GM04503 (cell line): ENCODE measurements at regions not wholly inside any gene's neighbourhood (a gene's known extent, or its start where the extent isn't known, plus 50 kb on each side); places are given as distances from the start of the nearest gene placed in this dataset.

Experiments
- DNase-seq: peaks from one replicate; pipeline ENCODE4 v3.0.0-alpha.2; 2012; ENCODE audit warnings: low read depth

- no peak for DNase-seq
Measured at GRCh38 chr13:95498886-95499285, 53.6 kb upstream of the CLDN10 start.

GRCh38 chr13:95499811-95500712 lies 52.5 kb upstream of the CLDN10 start:
- no peak for DNase-seq

- DNase-seq: no peak
Measured at GRCh38 chr13:95502216-95502615, 50.3 kb upstream of the CLDN10 start.
